SH-SY5Y (cell line): ENCODE measurements at regions not wholly inside any gene's neighbourhood (a gene's known extent, or its start where the extent isn't known, plus 50 kb on each side); places are given as distances from the start of the nearest gene placed in this dataset.

Experiments used
- GATA2 ChIP-seq: IDR thresholded peaks from 2 replicates; pipeline ENCODE4 v1.6.1; 2011; ENCODE audit warnings: mild to moderate bottlenecking, low read depth, low read length
- GATA3 ChIP-seq: IDR thresholded peaks from 2 replicates; pipeline ENCODE4 v1.6.1; 2011; ENCODE audit warnings: low read depth, mild to moderate bottlenecking, low read length, moderate library complexity

- no peak for TF ChIP-seq GATA2
- no peak for TF ChIP-seq GATA3
Measured at GRCh38 chr3:177329854-177330253, 132.6 kb upstream of the TBL1XR1 start.
